ENCODE measurements at regions not wholly inside any gene's neighbourhood (a gene's known extent, or its start where the extent isn't known, plus 50 kb on each side); places are given as distances from the start of the nearest gene placed in this dataset.

GRCh38 chr18:53907921-53908320 lies 316.5 kb downstream of the MBD2 start:
- FAIRE-seq (no peak), DNase-seq (ENCODE audit: extremely low read depth in 1 of 4, low spot score in 3 of 4) (no peak), ATAC-seq (no peak)
- no peak overlapping the region for H3K9ac ChIP-seq (ENCODE audit: insufficient read depth in 1 of 2, low read depth in 2 of 2, low read length in 2 of 2)
- no peak overlapping the region for H2AFZ ChIP-seq (ENCODE audit: low read depth, low read length)
- H3K9me3 ChIP-seq (replicated peaks; ENCODE audit: control insufficient read depth, insufficient read depth, low read depth, low read length) = no peaks in the 10 kb centered on the region
- no peaks in the 10 kb centered on the region for H3K4me1 ChIP-seq (replicated peaks in 1 of 2; ENCODE audit: control insufficient read depth in 2 of 2, insufficient read depth in 2 of 2, low read length in 2 of 2)
- H3K4me2 ChIP-seq (ENCODE audit: insufficient read depth, low read length) = no peak overlapping the region
- H3K27ac ChIP-seq (ENCODE audit: extremely low read depth, low read depth, low read length) = no peak overlapping the region
- ChIA-PET CTCF (ENCODE audit: low intra/inter-chr PET ratio) (no interaction called here), POLR2A (no interaction called here)
- in situ Hi-C loops (cut with MboI) = no loop called here
- H3K79me2 ChIP-seq (ENCODE audit: control insufficient read depth, insufficient read depth, low read length) = no peaks in the 10 kb centered on the region
- no peaks in the 10 kb centered on the region for H3K27me3 ChIP-seq (ENCODE audit: control insufficient read depth in 2 of 2, insufficient read depth in 2 of 2, low read length in 2 of 2)
- intact Hi-C loops (cut with micrococcal nuclease) = no loop called here
- H3K9me1 ChIP-seq (ENCODE audit: control insufficient read depth, insufficient read depth, low read length) = no peaks in the 10 kb centered on the region
- no TSS peak for BruUV-seq (replicated peaks)
- no peaks in the 10 kb centered on the region for H4K20me1 ChIP-seq (replicated peaks; ENCODE audit: control insufficient read depth, insufficient read depth, low read length)
- no peaks in the 10 kb centered on the region for H3K36me3 ChIP-seq (ENCODE audit: control insufficient read depth, insufficient read depth, low read length)
- H3K4me3 ChIP-seq = no peak overlapping the region
- no peak for TF ChIP-seq HMG20B (CRISPR knock-in tag; IDR thresholded peaks at IDR 0.05)
- TF ChIP-seq, protein P1, sequence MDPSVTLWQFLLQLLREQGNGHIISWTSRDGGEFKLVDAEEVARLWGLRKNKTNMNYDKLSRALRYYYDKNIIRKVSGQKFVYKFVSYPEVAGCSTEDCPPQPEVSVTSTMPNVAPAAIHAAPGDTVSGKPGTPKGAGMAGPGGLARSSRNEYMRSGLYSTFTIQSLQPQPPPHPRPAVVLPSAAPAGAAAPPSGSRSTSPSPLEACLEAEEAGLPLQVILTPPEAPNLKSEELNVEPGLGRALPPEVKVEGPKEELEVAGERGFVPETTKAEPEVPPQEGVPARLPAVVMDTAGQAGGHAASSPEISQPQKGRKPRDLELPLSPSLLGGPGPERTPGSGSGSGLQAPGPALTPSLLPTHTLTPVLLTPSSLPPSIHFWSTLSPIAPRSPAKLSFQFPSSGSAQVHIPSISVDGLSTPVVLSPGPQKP (CRISPR knock-in tag; IDR thresholded peaks at IDR 0.05) = no peak
- TF ChIP-seq RCOR1 (IDR thresholded peaks at IDR 0.05; ENCODE audit: borderline replicate concordance in 1 of 2, low read depth in 2 of 2, low read length in 2 of 2) = no peak
- TF ChIP-seq CXXC5 (CRISPR knock-in tag; IDR thresholded peaks at IDR 0.05) = no peak
- TF ChIP-seq, protein P2, sequence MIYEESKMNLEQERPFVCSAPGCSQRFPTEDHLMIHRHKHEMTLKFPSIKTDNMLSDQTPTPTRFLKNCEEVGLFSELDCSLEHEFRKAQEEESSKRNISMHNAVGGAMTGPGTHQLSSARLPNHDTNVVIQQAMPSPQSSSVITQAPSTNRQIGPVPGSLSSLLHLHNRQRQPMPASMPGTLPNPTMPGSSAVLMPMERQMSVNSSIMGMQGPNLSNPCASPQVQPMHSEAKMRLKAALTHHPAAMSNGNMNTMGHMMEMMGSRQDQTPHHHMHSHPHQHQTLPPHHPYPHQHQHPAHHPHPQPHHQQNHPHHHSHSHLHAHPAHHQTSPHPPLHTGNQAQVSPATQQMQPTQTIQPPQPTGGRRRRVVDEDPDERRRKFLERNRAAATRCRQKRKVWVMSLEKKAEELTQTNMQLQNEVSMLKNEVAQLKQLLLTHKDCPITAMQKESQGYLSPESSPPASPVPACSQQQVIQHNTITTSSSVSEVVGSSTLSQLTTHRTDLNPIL (CRISPR knock-in tag; IDR thresholded peaks at IDR 0.05) = no peak
- TF ChIP-seq BRF1 (IDR thresholded peaks at IDR 0.05; ENCODE audit: borderline replicate concordance, extremely low read depth, insufficient read length) = no peak

Data from K562 (cell line).